Gastroesophageal sphincter (tissue), 4 donors: ENCODE measurements at regions not wholly inside any gene's neighbourhood (a gene's known extent, or its start where the extent isn't known, plus 50 kb on each side); places are given as distances from the start of the nearest gene placed in this dataset.

Experiments
- ATAC-seq: fragments of 150-250 bp; one replicate; pipeline ENCODE4 v1.9.1; 2016; ENCODE audit warnings: mild to moderate bottlenecking, moderate library complexity
- H3K27ac ChIP-seq, 4 donors: fragments of 200-600 bp; sonication (generic) in 3 of 4; 1 replicate in 3 of 4; 2 replicates in 1 of 4; pipeline ENCODE4 v1.5.1; 2016 to 2019
- H3K27me3 ChIP-seq: fragments of 200-600 bp; sonication (generic); one replicate; pipeline ENCODE4 v1.5.1; 2019
- H3K36me3 ChIP-seq, 2 donors: fragments of 200-600 bp; sonication (generic); one replicate each; pipeline ENCODE4 v1.5.1; 2019; ENCODE audit warnings: control low read depth in 1 of 2
- H3K4me1 ChIP-seq, 3 donors: fragments of 200-600 bp; sonication (generic); 1 replicate in 2 of 3; 2 replicates in 1 of 3; pipeline ENCODE4 v1.5.1; 2016 to 2019; ENCODE audit warnings: control low read depth in 2 of 3
- H3K4me3 ChIP-seq, 2 donors: fragments of 200-600 bp; sonication (generic); one replicate each; pipeline ENCODE4 v1.5.1; 2019; ENCODE audit warnings: mild to moderate bottlenecking in 1 of 2, moderate library complexity in 1 of 2
- H3K9me3 ChIP-seq, 3 donors: fragments of 200-600 bp; sonication (generic); one replicate each; pipeline ENCODE4 v1.5.1; 2017 to 2019; ENCODE audit warnings: control low read depth in 2 of 3
- EP300 ChIP-seq: sonication (generic); formaldehyde crosslinking; IDR thresholded peaks from one replicate; pipeline ENCODE4 v1.6.1; 2017; ENCODE audit warnings: antibody characterized with exemption, mild to moderate bottlenecking
- POLR2A ChIP-seq, 2 donors: fragments of 450-650 bp; IDR thresholded peaks; one replicate each; pipeline ENCODE4 v1.6.1; 2017; ENCODE audit warnings: antibody characterized with exemption in 2 of 2, mild to moderate bottlenecking in 2 of 2, moderate library complexity in 1 of 2
- POLR2AphosphoS5 ChIP-seq: sonication (generic); formaldehyde crosslinking; IDR thresholded peaks from one replicate; pipeline ENCODE4 v1.6.1; 2017; ENCODE audit warnings: antibody characterized with exemption
- WGBS, 2 donors: methylation state at CpG; one replicate each; pipeline ENCODE4 v1.1.5; 2018; ENCODE audit warnings: low coverage in 1 of 2; 5-methylcytosine and 5-hydroxymethylcytosine counted together
- TF ChIP-seq, protein P1 (sequence below), 4 experiments: fragments of 200-600 bp in 2 of 4; fragments of 450-650 bp in 2 of 4; sonication (generic) in 1 of 4; IDR thresholded peaks; one replicate each; pipeline ENCODE4 v1.5.1; 2017 to 2019; ENCODE audit warnings: antibody characterized with exemption in 4 of 4, mild to moderate bottlenecking in 2 of 4, moderate library complexity in 2 of 4

DNA sequence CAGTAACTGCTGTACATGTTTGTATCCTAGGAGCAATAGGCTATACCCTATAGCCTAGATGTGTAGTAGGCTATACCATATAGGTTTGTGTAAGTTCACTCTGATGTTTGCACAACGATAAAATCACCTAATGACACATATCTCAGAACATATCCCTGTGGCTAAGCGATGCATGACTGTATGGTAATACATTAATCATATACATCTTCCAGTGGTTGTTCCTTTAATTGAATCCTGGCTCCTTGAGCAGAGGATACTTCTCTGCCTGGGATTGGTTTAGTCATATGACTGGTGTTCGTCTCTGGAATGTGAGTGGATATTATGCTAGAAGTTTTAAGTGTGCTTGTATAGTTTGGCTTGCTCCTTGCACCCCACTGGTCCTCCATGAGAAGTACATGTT lies 425.8 kb downstream of the MAN2A1 start:
- Histone ChIP-seq H3K9me3 (peaks cover 0 to 29% (median 0%) of the 10 kb centered on the region in 3 donors), H3K4me3 (no peak overlapping the region), H3K36me3 (no peaks in the 10 kb centered on the region), H3K27me3 (no peaks in the 10 kb centered on the region), H3K4me1 (no peaks in the 10 kb centered on the region), H3K27ac (no peak overlapping the region)
- ATAC-seq: no peak
- TF ChIP-seq, protein P1, sequence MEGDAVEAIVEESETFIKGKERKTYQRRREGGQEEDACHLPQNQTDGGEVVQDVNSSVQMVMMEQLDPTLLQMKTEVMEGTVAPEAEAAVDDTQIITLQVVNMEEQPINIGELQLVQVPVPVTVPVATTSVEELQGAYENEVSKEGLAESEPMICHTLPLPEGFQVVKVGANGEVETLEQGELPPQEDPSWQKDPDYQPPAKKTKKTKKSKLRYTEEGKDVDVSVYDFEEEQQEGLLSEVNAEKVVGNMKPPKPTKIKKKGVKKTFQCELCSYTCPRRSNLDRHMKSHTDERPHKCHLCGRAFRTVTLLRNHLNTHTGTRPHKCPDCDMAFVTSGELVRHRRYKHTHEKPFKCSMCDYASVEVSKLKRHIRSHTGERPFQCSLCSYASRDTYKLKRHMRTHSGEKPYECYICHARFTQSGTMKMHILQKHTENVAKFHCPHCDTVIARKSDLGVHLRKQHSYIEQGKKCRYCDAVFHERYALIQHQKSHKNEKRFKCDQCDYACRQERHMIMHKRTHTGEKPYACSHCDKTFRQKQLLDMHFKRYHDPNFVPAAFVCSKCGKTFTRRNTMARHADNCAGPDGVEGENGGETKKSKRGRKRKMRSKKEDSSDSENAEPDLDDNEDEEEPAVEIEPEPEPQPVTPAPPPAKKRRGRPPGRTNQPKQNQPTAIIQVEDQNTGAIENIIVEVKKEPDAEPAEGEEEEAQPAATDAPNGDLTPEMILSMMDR (IDR thresholded peaks at IDR 0.05): no peak
- TF ChIP-seq POLR2A (IDR thresholded peaks at IDR 0.05) (no peak), EP300 (no peak), POLR2AphosphoS5 (no peak)
- WGBS, 2 donors: 84 to 86% methylated on average over 2 to 3 of the region's 3 CpGs

DNA sequence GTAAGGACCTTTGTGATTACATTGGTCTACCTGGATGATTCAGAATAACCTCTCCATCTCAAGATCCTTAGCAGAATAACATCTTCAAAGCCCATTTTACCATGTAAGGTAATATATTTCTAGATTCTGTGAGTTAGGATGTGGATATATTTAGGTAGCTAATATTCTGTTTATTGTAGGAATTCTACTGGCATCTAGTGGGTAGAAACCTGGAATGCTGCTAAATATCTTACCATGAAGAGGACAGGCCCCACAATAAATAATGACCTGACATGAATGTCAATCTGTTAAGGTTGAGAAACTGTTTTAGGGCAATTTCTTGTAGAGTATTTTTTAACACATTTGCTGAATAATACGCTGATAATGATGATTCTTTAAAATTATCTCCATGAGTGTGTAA lies 426.8 kb downstream of the MAN2A1 start:
- no peaks in the 10 kb centered on the region for H3K36me3 ChIP-seq
- no peak overlapping the region for H3K27ac ChIP-seq
- TF ChIP-seq POLR2AphosphoS5 (no peak), EP300 (no peak), POLR2A (IDR thresholded peaks at IDR 0.05) (no peak)
- TF ChIP-seq, protein P1 (IDR thresholded peaks at IDR 0.05): no peak
- no peaks in the 10 kb centered on the region for H3K27me3 ChIP-seq
- H3K4me1 ChIP-seq: no peaks in the 10 kb centered on the region
- WGBS, 2 donors: 84 to 86% methylated on average over 1 of the region's 1 CpG
- H3K9me3 ChIP-seq: peaks cover 0 to 29% (median 0%) of the 10 kb centered on the region in 3 donors
- H3K4me3 ChIP-seq: no peak overlapping the region
- ATAC-seq: no peak

DNA sequence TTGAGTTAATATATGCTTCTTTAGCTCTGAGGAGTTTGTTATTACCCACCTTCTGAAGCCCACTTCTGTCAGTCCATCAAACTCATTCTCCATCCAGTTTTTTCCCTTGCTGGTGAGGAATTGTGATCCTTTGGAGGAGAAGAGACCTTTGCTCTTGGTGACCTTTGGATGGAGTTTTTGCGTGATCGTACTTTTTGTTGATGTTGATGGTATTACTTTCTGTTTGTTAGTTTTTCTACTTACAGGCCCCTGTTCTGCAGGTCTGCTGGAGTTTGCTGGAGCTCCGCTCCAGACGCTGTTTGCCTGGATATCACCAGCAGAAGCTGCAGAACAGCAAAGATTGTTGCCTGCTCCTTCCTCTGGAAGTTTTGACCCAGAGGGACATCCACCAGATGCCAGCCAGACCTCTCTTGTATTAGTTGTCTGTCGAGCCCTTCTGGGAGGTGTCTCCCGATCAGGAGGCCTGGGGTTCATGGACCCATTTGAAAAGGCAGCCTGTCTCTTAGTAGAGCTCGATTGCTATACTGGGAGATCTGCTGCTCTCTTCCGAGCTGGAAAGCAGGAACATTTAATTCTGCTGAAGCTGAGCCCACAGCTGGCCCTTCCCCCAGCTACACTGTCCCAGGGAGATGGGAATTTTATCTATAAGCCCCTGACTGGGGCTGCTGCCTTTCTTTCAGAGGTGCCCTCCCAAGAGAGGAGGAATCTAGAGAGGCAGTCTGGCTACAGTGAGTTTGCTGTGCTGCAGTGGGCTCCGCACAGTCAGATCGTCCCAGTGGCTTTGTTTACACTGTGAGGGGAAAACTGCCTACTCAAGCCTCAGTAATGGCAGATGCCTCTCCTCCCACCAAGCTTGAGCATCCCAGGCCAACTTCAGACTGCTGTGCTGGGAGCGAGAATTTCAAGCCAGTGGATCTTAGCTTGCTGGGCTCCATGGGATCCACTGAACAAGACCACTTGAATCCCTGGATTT lies 445.5 kb downstream of the MAN2A1 start:
- no peak for TF ChIP-seq EP300
- TF ChIP-seq, protein P1 (IDR thresholded peaks at IDR 0.05): no peak
- TF ChIP-seq POLR2A (IDR thresholded peaks at IDR 0.05): no peak
- TF ChIP-seq POLR2AphosphoS5: no peak
- Histone ChIP-seq H3K4me1 (no peaks in the 10 kb centered on the region), H3K27ac (no peak overlapping the region), H3K9me3 (peaks cover 0 to 50% (median 0%) of the 10 kb centered on the region in 3 donors), H3K36me3 (no peaks in the 10 kb centered on the region), H3K27me3 (no peaks in the 10 kb centered on the region), H3K4me3 (no peak overlapping the region)
- ATAC-seq: no peak
- 59 to 80% methylated on average over 4 to 6 of the region's 11 CpGs for WGBS, 2 donors

GRCh38 chr5:110150199-110150598 lies 460.5 kb downstream of the MAN2A1 start:
- no peak for ATAC-seq
- Histone ChIP-seq H3K4me1 (no peaks in the 10 kb centered on the region), H3K9me3 (no peaks in the 10 kb centered on the region), H3K27me3 (no peaks in the 10 kb centered on the region), H3K36me3 (no peaks in the 10 kb centered on the region), H3K27ac (no peak overlapping the region), H3K4me3 (no peak overlapping the region)
- TF ChIP-seq, protein P1 (IDR thresholded peaks at IDR 0.05): no peak
- 44 to 55% methylated on average over 5 of the region's 5 CpGs for WGBS, 2 donors

- WGBS, 2 donors: 64 to 67% methylated on average over 1 of the region's 1 CpG
- H3K4me3 ChIP-seq: no peak overlapping the region
- H3K36me3 ChIP-seq: no peaks in the 10 kb centered on the region
- H3K27me3 ChIP-seq: no peaks in the 10 kb centered on the region
- no peak for ATAC-seq
- no peaks in the 10 kb centered on the region for H3K4me1 ChIP-seq
- no peak overlapping the region for H3K27ac ChIP-seq
- TF ChIP-seq POLR2A (IDR thresholded peaks at IDR 0.05) (no peak), EP300 (no peak), POLR2AphosphoS5 (no peak)
- TF ChIP-seq, protein P1 (IDR thresholded peaks at IDR 0.05): no peak
- no peaks in the 10 kb centered on the region for H3K9me3 ChIP-seq
Measured at GRCh38 chr5:110159202-110159601, 469.5 kb downstream of the MAN2A1 start.
